HG03280 (cell line): ENCODE measurements at regions not wholly inside any gene's neighbourhood (a gene's known extent, or its start where the extent isn't known, plus 50 kb on each side); places are given as distances from the start of the nearest gene placed in this dataset.

Source experiments
- ATAC-seq: cut with Tn5 transposase; IDR thresholded peaks from one replicate; pipeline ENCODE4 v1.9.1; 2021; ENCODE audit warnings: mild to moderate bottlenecking, moderate library complexity; ENCODE audit not compliant: unreplicated experiment

DNA sequence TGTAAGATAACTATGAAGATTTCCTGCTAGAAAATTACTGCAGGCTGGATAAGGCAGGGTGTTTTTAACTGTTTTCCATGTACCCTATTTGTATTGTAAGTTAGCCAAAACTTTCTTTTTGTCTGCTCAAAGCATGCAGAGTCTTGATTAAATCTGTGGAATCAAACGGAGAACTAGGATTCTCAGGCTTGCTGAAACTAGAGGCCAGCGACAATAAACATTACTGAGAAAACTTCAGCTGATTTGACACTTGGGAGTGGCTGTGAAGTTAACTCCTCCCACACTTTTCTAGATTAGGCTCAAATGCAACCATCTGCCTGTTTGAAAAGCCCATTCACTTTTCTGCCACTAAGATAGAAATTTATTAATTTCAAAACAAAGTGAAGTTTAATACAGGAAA lies 153.2 kb upstream of the FRMD4B start:
- no peak for ATAC-seq

GRCh38 chr3:69538281-69538680 lies 152.4 kb upstream of the FRMD4B start:
- no peak for ATAC-seq

GRCh38 chr3:69536306-69537020 lies 150.6 kb upstream of the FRMD4B start:
- ATAC-seq: no peak

DNA sequence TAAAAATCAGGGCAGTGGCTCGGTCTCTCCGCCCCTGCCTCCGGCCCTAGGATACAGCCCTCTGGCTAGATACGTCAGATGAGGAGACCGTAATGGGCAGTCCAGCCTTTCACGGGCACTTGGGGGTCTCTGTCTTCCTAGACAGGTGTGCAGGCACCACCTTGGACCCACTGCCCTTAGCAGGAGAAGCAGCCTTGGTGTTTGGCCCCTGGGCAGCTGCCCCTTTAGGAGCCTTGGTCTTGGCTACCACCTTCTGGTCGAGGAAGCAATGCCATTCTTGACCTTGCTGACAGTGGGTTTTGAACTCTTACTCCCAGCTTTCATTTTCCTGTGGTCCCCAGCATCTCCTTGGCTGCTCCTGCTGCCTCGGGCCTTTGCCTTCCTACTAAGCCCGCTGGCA lies 149.7 kb upstream of the FRMD4B start:
- no peak for ATAC-seq

- ATAC-seq: no peak
Measured at GRCh38 chr3:69532547-69533224, 146.8 kb upstream of the FRMD4B start.

- no peak for ATAC-seq
Measured at GRCh38 chr3:69531576-69532546, 146.0 kb upstream of the FRMD4B start.

DNA sequence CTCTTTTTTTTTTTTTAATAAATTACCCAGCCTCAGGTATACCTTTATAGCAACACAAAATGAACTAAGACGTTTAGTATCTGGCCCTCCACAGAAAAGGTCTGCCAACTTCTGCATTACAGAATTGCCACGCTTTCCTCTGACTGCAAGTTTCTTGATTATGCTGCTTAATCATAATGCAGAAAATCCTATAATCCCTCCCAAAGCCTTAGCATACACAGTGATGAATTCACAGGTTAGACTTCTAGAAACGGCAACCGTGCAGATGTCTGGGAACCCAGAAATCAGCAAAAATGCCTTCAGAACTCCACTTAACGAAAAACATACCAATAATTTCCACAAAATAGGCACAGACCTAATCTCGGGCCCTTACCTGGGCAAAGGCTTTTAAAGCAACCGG lies 144.7 kb upstream of the FRMD4B start:
- ATAC-seq: no peak

GRCh38 chr3:69527498-69527897 lies 141.6 kb upstream of the FRMD4B start:
- ATAC-seq: no peak

DNA sequence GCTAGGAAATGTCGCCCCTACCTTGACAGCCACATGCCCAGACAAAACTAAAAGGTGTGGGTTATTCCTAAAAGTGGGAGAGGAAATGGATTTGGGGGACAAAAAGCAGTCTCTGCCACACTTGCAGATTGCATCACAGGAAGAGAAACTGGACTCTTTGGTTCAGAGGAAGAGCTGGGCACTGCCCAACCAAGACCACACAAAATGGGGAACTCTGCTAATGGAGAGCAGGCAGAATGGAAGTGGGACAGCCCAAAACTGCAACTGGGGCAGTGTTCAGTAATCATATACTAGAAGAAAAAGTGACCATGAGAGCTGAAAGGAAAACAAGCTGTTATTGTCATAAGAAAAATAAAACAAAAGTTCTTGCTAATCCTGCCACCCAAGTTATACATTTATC lies 138.9 kb upstream of the FRMD4B start:
- ATAC-seq: no peak

GRCh38 chr3:69521286-69521685 lies 135.4 kb upstream of the FRMD4B start:
- ATAC-seq: no peak

- no peak for ATAC-seq
Measured at GRCh38 chr3:69511361-69511760, 125.5 kb upstream of the FRMD4B start.

DNA sequence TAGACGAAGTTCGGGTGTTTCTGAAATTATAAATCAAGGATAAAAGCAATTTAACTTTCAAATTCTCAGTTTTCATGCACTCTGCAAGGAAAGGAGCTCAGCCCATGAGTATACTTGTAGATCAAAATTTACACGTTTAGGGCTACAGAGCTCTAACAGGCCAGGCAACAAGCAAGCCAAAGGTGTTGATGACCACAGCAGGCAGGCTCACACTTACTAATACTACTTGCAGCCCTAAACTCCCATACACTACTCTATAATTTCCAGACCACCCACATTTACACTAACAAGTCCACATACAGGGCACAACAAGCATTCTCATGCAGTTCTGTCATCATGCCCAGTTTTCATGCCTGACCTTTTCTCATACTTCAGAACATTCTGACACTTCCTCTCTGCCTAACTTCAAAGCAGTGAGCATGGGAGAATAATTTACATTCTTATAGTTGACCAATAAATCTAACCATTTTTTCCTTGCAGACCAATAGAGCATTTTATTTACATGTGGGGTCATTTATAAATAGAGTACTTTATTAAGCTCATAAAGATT lies 124.7 kb upstream of the FRMD4B start:
- ATAC-seq: no peak

GRCh38 chr3:69509288-69509687 lies 123.4 kb upstream of the FRMD4B start:
- no peak for ATAC-seq

- ATAC-seq: no peak
Measured at GRCh38 chr3:69505770-69506407, 120.0 kb upstream of the FRMD4B start.

- ATAC-seq: no peak
Measured at GRCh38 chr3:69504232-69504631, 118.3 kb upstream of the FRMD4B start.

- no peak for ATAC-seq
Measured at GRCh38 chr3:69500604-69501003, 114.7 kb upstream of the FRMD4B start.

DNA sequence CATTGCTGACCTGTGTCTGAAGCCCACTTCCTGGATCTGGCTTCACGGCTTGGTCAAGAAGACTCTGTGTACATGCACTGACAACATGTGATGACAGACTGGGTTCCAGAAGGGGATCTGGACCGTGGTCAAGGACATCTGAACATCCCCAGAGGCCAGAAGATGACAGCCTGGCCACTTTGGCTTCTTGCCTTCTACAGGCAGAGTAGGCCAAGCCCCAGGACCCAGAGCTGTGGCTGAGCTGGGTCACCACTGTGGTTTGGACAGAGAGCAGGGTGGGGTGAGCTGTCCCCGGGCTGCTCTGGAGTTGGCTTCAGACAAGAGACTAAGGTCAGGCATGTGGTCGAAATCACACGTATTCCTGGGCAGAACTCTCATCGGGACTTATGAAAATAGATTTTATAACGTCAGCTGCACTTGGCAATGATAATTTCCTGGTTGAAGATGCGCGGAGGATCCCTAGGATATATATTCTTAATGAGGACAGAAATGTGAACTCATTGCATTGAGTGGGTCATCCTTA lies 114.1 kb upstream of the FRMD4B start:
- ATAC-seq: no peak

DNA sequence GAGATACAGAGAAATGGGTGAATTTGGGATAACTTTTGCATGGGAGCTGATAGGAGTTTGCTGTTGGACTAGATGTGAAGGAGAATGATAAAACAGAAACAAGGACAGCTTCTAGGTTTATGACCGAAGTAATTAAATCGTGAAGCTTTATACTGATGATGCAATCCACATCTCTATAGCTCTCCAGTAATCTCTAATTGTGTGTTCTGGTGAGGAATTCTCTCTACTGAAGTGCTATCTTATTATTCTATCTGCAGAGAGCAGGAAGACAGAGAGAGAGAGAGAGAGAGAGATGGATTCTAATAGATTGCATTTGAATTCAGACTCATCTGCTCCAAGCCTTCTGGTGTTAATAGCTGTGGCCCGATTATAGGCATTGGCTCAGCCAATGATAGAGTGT lies 113.5 kb upstream of the FRMD4B start:
- no peak for ATAC-seq

GRCh38 chr3:69496856-69497255 lies 111.0 kb upstream of the FRMD4B start:
- ATAC-seq: no peak

- no peak for ATAC-seq
Measured at GRCh38 chr3:69494185-69494584, 108.3 kb upstream of the FRMD4B start.

- ATAC-seq: no peak
Measured at GRCh38 chr3:69493157-69493556, 107.3 kb upstream of the FRMD4B start.
